GM06990 (cell line): ENCODE measurements at regions not wholly inside any gene's neighbourhood (a gene's known extent, or its start where the extent isn't known, plus 50 kb on each side); places are given as distances from the start of the nearest gene placed in this dataset.
A peak's percentile ranks its signal among the peaks of the same experiment; 100 is the strongest.

Source experiments
- DNase-seq: peaks from one replicate; pipeline ENCODE4 v3.0.0-alpha.2; 2011; ENCODE audit not compliant: insufficient read length; ENCODE audit errors: extremely low read depth
- H3K27me3 ChIP-seq: replicated peaks from 2 replicates; pipeline ENCODE4 v1.6.0; 2011; ENCODE audit warnings: low read length; ENCODE audit not compliant: control insufficient read depth, insufficient read depth
- H3K36me3 ChIP-seq: 2 replicates; pipeline ENCODE4 v1.5.1; 2011; ENCODE audit warnings: low read length; ENCODE audit not compliant: control insufficient read depth, insufficient read depth
- H3K4me3 ChIP-seq: replicated peaks from 2 replicates; pipeline ENCODE4 v1.5.1; 2011; ENCODE audit warnings: low read depth, mild to moderate bottlenecking, control low read depth, low read length
- TF ChIP-seq, protein P1 (sequence below): IDR thresholded peaks from 2 replicates; pipeline ENCODE4 v1.5.1; 2011; ENCODE audit warnings: low read length, control low read depth, mild to moderate bottlenecking, inconsistent platforms; ENCODE audit not compliant: insufficient read depth, poor library complexity, severe bottlenecking

DNA sequence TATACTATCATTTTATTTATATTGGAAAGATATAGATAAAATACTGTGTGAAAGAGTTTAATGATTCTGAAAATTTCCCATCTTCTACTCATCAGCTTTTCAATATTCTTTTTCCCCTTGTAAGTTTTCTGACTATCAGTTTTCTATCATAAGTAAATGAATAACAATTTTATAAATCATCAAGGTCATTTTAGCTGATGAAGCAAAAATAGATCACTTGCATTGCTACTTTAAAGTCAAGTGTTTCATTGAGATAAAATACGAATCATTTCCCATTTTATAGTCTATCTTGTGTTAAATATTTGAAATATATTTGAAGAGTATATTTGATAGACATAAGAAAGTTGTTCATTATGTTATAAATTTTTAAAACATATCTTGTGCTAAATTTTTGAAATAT is 811.0 kb upstream of the GALNTL6 start:
- no peaks in the 10 kb centered on the region for H3K36me3 ChIP-seq
- H3K27me3 ChIP-seq, result no peaks in the 10 kb centered on the region
- TF ChIP-seq, protein P1, sequence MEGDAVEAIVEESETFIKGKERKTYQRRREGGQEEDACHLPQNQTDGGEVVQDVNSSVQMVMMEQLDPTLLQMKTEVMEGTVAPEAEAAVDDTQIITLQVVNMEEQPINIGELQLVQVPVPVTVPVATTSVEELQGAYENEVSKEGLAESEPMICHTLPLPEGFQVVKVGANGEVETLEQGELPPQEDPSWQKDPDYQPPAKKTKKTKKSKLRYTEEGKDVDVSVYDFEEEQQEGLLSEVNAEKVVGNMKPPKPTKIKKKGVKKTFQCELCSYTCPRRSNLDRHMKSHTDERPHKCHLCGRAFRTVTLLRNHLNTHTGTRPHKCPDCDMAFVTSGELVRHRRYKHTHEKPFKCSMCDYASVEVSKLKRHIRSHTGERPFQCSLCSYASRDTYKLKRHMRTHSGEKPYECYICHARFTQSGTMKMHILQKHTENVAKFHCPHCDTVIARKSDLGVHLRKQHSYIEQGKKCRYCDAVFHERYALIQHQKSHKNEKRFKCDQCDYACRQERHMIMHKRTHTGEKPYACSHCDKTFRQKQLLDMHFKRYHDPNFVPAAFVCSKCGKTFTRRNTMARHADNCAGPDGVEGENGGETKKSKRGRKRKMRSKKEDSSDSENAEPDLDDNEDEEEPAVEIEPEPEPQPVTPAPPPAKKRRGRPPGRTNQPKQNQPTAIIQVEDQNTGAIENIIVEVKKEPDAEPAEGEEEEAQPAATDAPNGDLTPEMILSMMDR, result no peak
- DNase-seq, result no peak
- H3K4me3 ChIP-seq, result no peak overlapping the region

DNA sequence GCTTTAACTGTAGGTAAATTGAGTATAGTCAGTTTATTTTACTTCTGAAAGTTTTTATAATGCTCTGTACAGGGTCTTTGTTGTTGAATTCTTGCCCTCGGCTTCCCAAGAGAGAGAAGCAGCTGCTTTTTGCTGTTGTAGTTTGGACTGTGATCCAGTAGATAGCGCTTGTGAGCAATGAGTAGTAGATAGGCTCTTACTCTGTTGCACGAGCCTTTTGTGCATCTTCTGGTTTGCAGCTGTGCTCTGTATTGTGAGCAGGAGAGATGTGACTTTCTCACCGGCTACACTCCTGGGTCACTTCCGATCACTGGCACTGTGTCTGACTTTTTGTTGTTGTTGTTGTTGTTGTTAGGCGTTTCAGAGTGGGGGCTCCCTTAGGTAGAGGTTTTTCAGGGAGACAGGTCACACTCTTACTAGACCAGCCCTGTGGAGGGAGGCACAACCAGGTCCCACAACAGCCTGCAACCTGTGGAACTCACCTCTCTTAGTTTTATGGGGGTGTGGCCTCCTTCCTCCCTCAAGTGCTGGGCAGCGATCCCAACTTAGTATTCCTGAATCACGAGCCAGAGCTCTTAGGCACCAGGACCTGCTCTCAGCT is 822.1 kb upstream of the GALNTL6 start:
- no peak overlapping the region for H3K4me3 ChIP-seq
- TF ChIP-seq, protein P1, result peak; percentile 72

DNA sequence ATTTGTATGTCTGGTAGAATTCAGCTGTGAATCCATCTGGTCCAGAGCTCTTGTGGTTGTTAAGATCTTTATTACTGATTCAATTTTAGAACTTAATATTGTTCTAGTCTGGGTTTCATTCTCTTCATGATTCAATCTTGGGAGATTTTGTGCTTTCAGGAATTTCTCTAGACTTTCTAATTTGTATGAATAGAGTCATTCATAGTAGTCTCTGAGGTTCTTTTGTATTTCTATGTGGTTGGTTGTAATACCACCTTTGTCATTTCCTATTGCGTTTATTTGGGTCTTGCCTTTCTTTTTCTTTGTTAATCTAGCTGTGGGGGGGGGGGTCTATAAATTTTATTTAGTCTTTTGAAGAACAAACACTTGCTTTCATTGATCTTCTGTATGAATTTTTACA is 824.8 kb upstream of the GALNTL6 start:
- no peak overlapping the region for H3K4me3 ChIP-seq
- no peaks in the 10 kb centered on the region for H3K36me3 ChIP-seq
- DNase-seq, result no peak
- TF ChIP-seq, protein P1, result no peak
- H3K27me3 ChIP-seq, result no peaks in the 10 kb centered on the region

More for the DNA sequence above, 822.1 kb upstream of the GALNTL6 start:
- no peaks in the 10 kb centered on the region for H3K36me3 ChIP-seq
- H3K27me3 ChIP-seq, result no peaks in the 10 kb centered on the region
- no peak for DNase-seq

DNA sequence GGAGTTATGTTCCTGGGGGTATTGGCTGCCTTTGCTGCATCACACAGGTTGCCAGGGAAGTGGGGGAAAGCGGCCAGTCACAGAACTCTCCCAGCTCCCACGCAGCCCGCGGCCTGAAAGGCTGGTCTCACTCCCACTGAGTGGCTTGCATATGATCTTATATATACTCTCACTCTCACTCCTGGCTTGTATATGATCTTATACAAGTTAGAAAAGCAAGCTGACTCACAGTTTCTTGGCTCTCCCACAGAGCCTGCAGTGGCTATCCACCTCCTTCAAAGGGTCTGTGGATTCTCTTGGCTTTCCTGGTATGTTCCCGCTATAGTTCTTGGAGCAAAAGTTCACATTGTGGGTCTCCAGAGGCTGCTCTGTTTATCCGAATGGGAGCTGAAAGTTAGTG is 833.5 kb upstream of the GALNTL6 start:
- Histone ChIP-seq H3K4me3 (no peak overlapping the region), H3K27me3 (no peaks in the 10 kb centered on the region), H3K36me3 (no peaks in the 10 kb centered on the region)
- no peak for DNase-seq
- TF ChIP-seq, protein P1, result no peak

DNA sequence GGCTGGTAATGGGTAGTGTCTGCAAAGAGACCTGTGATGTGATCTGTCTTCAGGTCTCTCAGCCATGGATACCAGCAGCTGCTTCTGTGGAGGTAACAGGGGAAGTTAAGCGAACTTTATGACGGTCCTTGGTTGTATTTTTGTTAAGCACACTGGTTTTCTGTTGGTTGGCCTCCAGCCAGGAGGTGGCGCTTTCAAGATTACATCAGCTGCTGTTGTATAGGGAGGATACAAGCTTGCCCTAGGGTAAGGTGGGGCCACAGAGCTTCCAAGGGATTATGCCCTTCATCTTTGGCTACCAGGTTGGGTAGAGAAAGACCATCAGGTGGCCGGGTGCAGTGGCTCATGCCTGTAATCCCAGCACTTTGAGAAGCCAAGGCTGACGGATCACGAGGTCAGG is 834.2 kb upstream of the GALNTL6 start:
- TF ChIP-seq, protein P1, result no peak
- Histone ChIP-seq H3K36me3 (no peaks in the 10 kb centered on the region), H3K27me3 (no peaks in the 10 kb centered on the region), H3K4me3 (no peak overlapping the region)
- no peak for DNase-seq

DNA sequence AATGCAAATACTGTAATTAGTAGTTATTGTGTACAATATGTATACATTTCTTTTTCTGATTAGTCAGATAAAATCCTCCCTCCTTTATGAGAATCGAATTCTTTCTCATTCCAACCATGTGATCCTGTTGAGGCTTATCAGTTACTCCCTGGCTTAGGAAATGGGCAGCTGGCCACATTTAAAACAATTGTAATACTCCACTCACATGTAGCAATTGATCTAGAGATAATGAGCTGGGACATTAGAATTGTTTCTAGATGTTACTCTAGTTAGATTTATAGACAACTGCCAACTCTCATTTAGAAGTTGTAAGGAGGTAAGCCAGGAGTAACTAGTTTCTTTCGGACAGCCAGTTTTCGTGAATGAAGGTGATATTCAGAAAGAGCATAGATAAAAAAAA is 859.3 kb upstream of the AADAT start:
- H3K4me3 ChIP-seq, result no peak overlapping the region
- DNase-seq, result no peak
- TF ChIP-seq, protein P1, result no peak
- no peaks in the 10 kb centered on the region for H3K36me3 ChIP-seq
- H3K27me3 ChIP-seq, result no peaks in the 10 kb centered on the region
